Hepatocyte (in vitro differentiated cells): ENCODE measurements at regions not wholly inside any gene's neighbourhood (a gene's known extent, or its start where the extent isn't known, plus 50 kb on each side); places are given as distances from the start of the nearest gene placed in this dataset.

Experiments used
- DNase-seq: peaks from one replicate; pipeline ENCODE4 v3.0.0-alpha.2; 2016; ENCODE audit warnings: low spot score
- H2AFZ ChIP-seq: fragments of 200-600 bp; sonication (generic); 2 replicates; pipeline ENCODE4 v1.6.0; 2016; ENCODE audit warnings: antibody characterized with exemption, mild to moderate bottlenecking
- H3K27ac ChIP-seq: fragments of 200-600 bp; sonication (generic); 2 replicates; pipeline ENCODE4 v1.5.1; 2016; ENCODE audit warnings: mild to moderate bottlenecking
- H3K27me3 ChIP-seq: fragments of 200-600 bp; sonication (generic); 2 replicates; pipeline ENCODE4 v1.6.1; 2016
- H3K36me3 ChIP-seq: fragments of 200-600 bp; sonication (generic); replicated peaks from 2 replicates; pipeline ENCODE4 v1.5.1; 2016; ENCODE audit warnings: low read depth; ENCODE audit not compliant: insufficient read depth
- H3K4me1 ChIP-seq: fragments of 200-600 bp; sonication (generic); 2 replicates; pipeline ENCODE4 v1.5.1; 2016; ENCODE audit warnings: mild to moderate bottlenecking, moderate library complexity; ENCODE audit not compliant: insufficient read depth
- H3K4me2 ChIP-seq: fragments of 200-600 bp; sonication (generic); 2 replicates; pipeline ENCODE4 v1.6.0; 2016
- H3K4me3 ChIP-seq: fragments of 200-600 bp; sonication (generic); 2 replicates; pipeline ENCODE4 v1.5.1; 2016; ENCODE audit warnings: mild to moderate bottlenecking
- H3K79me2 ChIP-seq: fragments of 200-600 bp; sonication (generic); 2 replicates; pipeline ENCODE4 v1.6.0; 2017; ENCODE audit warnings: mild to moderate bottlenecking
- H3K9me2 ChIP-seq: fragments of 200-600 bp; sonication (generic); replicated peaks from 2 replicates; pipeline ENCODE4 v1.6.0; 2017; ENCODE audit warnings: mild to moderate bottlenecking; ENCODE audit not compliant: insufficient read depth
- H3K9me3 ChIP-seq: fragments of 200-600 bp; sonication (generic); 2 replicates; pipeline ENCODE4 v1.5.1; 2016; ENCODE audit warnings: low read depth, mild to moderate bottlenecking
- H4K20me1 ChIP-seq: fragments of 200-600 bp; sonication (generic); 2 replicates; pipeline ENCODE4 v1.6.0; 2016; ENCODE audit warnings: mild to moderate bottlenecking; ENCODE audit not compliant: insufficient read depth, poor library complexity, severe bottlenecking
- EZH2 ChIP-seq: fragments of 200-600 bp; sonication (generic); IDR thresholded peaks from 2 replicates; pipeline ENCODE4 v1.6.1; 2016; ENCODE audit warnings: antibody characterized with exemption, mild to moderate bottlenecking, borderline replicate concordance
- EZH2phosphoT487 ChIP-seq: fragments of 200-600 bp; sonication (generic); IDR thresholded peaks from one replicate; pipeline ENCODE4 v1.6.1; 2018; ENCODE audit warnings: antibody characterized with exemption, mild to moderate bottlenecking, low read depth, moderate library complexity; ENCODE audit not compliant: unreplicated experiment, severe bottlenecking
- WGBS: methylation state at CpG from one replicate; pipeline ENCODE4 v1.1.6; 2016; ENCODE audit warnings: low lambda C conversion rate; ENCODE audit errors: missing lambda C conversion rate; 5-methylcytosine and 5-hydroxymethylcytosine counted together
- TF ChIP-seq, protein P1 (sequence below): fragments of 200-600 bp; sonication (generic); IDR thresholded peaks from 2 replicates; pipeline ENCODE4 v1.5.1; 2016; ENCODE audit warnings: antibody characterized with exemption, mild to moderate bottlenecking; ENCODE audit not compliant: poor library complexity

DNA sequence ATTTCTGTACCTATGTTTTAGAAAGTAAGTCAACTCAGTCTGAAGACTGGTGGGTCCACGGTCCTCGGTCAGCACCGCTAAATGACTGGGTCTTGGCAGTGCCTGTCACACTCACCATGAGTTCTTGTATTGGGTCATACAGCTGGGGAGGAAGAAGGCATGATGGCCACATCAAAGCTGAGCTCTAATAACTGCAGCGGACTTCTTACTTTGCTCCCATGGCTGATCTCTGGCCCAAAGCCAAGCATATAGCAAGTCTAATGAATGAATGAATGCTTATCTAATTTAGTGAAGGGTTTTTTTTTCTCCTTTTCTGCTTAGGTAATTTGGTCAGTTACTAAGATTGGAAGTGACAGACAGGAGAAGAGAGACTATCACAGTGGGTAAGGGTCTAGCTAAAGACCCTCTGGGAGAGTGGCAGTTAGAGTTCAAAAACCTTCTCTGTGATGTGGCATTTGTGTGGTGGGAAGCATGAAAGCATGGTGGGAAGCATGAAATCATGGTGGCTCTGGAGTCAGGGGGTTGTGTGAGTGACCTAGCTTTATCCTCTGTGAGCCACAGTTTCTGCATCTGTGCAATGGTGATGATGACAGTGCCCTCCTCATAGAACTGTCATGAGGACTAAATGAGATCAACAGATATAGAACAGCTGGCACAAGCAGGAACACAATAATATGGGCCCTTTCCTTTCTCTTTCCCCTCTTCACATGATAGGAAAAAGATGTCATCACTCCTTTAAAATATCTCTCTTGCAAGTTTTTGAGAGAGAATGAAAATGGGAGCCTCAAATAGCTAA, 78.9 kb upstream of the JAK1 start:
- WGBS: 89% methylated on average over 4 of the region's 4 CpGs
- no peaks in the 10 kb centered on the region for H3K79me2 ChIP-seq
- no peak for DNase-seq
- no peaks in the 10 kb centered on the region for H4K20me1 ChIP-seq
- no peaks in the 10 kb centered on the region for H3K36me3 ChIP-seq
- no peak overlapping the region for H2AFZ ChIP-seq
- no peaks in the 10 kb centered on the region for H3K9me3 ChIP-seq
- no peak overlapping the region for H3K27ac ChIP-seq
- no peak overlapping the region for H3K4me3 ChIP-seq
- H3K9me2 ChIP-seq: no peaks in the 10 kb centered on the region
- H3K4me2 ChIP-seq: no peak overlapping the region
- TF ChIP-seq EZH2phosphoT487 (no peak), EZH2 (no peak)
- TF ChIP-seq, protein P1, sequence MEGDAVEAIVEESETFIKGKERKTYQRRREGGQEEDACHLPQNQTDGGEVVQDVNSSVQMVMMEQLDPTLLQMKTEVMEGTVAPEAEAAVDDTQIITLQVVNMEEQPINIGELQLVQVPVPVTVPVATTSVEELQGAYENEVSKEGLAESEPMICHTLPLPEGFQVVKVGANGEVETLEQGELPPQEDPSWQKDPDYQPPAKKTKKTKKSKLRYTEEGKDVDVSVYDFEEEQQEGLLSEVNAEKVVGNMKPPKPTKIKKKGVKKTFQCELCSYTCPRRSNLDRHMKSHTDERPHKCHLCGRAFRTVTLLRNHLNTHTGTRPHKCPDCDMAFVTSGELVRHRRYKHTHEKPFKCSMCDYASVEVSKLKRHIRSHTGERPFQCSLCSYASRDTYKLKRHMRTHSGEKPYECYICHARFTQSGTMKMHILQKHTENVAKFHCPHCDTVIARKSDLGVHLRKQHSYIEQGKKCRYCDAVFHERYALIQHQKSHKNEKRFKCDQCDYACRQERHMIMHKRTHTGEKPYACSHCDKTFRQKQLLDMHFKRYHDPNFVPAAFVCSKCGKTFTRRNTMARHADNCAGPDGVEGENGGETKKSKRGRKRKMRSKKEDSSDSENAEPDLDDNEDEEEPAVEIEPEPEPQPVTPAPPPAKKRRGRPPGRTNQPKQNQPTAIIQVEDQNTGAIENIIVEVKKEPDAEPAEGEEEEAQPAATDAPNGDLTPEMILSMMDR: no peak
- no peaks in the 10 kb centered on the region for H3K4me1 ChIP-seq
- peaks cover 4% of the 10 kb centered on the region for H3K27me3 ChIP-seq

GRCh38 chr1:65048335-65048734, 82.0 kb upstream of the JAK1 start:
- DNase-seq: no peak
- no peak overlapping the region for H3K27ac ChIP-seq
- H3K27me3 ChIP-seq: peaks cover 7% of the 10 kb centered on the region
- no peaks in the 10 kb centered on the region for H4K20me1 ChIP-seq
- no peak overlapping the region for H3K4me2 ChIP-seq
- no peak overlapping the region for H3K4me3 ChIP-seq
- TF ChIP-seq, protein P1: no peak
- TF ChIP-seq EZH2phosphoT487 (no peak), EZH2 (no peak)
- 74% methylated on average over 6 of the region's 6 CpGs for WGBS
- no peaks in the 10 kb centered on the region for H3K79me2 ChIP-seq
- no peaks in the 10 kb centered on the region for H3K4me1 ChIP-seq
- no peaks in the 10 kb centered on the region for H3K36me3 ChIP-seq
- no peaks in the 10 kb centered on the region for H3K9me3 ChIP-seq
- no peak overlapping the region for H2AFZ ChIP-seq
- H3K9me2 ChIP-seq: no peaks in the 10 kb centered on the region

DNA sequence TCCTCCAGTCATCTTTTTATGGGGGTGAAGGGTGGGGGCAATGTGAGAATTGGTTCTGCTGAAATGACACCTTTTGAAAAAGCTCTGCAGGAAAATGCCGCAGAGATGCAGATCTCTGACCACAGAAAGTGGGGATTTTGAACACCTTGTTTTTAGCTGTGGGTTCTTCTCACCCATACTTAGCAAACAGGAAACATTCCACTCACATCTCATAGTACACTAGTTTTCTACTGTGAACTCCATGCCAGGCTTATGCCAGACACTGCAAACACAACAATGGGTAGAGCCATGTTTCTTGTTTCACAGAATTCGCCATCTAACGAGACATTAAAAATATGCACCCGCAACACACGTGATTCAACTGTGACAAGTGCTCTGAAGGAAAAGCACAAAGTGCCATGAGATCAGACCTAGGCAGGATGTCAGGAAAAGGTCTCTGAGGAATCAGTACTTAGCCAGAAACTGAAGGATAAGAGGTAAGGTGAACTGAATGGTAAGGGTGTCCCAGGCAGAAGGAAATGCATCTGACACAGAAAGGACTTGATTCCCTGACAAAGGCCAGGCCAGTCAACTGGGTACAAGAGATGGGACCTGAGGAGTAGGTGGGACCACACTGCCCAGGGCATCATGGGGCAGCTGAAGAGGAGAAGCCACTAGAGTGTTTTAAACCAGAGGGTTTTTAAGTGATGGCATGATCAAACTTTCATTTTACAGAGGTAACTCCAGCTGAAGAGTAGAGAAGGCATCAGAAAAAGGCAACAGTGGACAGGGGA, 83.8 kb upstream of the JAK1 start:
- H3K4me1 ChIP-seq: no peaks in the 10 kb centered on the region
- WGBS: 95% methylated on average over 5 of the region's 5 CpGs
- DNase-seq: no peak

More for the DNA sequence above, 83.8 kb upstream of the JAK1 start:
- H3K4me3 ChIP-seq: no peak overlapping the region
- no peaks in the 10 kb centered on the region for H3K79me2 ChIP-seq
- no peaks in the 10 kb centered on the region for H4K20me1 ChIP-seq
- H3K27ac ChIP-seq: no peak overlapping the region
- TF ChIP-seq EZH2: no peak
- TF ChIP-seq, protein P1: no peak
- TF ChIP-seq EZH2phosphoT487: no peak
- H3K9me2 ChIP-seq: no peaks in the 10 kb centered on the region
- H3K27me3 ChIP-seq: peaks cover 7% of the 10 kb centered on the region
- H3K9me3 ChIP-seq: no peaks in the 10 kb centered on the region
- no peaks in the 10 kb centered on the region for H3K36me3 ChIP-seq
- no peak overlapping the region for H2AFZ ChIP-seq
- H3K4me2 ChIP-seq: no peak overlapping the region
